ENCODE measurements at regions not wholly inside any gene's neighbourhood (a gene's known extent, or its start where the extent isn't known, plus 50 kb on each side); places are given as distances from the start of the nearest gene placed in this dataset.
A peak's percentile ranks its signal among the peaks of the same experiment; 100 is the strongest.

GRCh38 chr1:219759095-219759494 lies 146.2 kb upstream of the ZC3H11B start:
- DNase-seq = no peak
- no peak overlapping the region for H3K9ac ChIP-seq
- H3K9me3 ChIP-seq (ENCODE audit: low read depth) = no peaks in the 10 kb centered on the region
- H4K20me1 ChIP-seq (ENCODE audit: insufficient read depth) = no peaks in the 10 kb centered on the region
- no peaks in the 10 kb centered on the region for H3K36me3 ChIP-seq (ENCODE audit: low read depth)
- no peaks in the 10 kb centered on the region for H3K4me1 ChIP-seq (ENCODE audit: insufficient read depth)
- no peaks in the 10 kb centered on the region for H3F3A ChIP-seq (ENCODE audit: insufficient read depth)
- no peak overlapping the region for H3K4me2 ChIP-seq (ENCODE audit: unreplicated experiment)
- no peak overlapping the region for H2AFZ ChIP-seq
- 39% methylated on average over 1 of the region's 1 CpG; no CpG with 5 or more reads in 1 of the 2 experiments for WGBS, 2 experiments (ENCODE audit: low coverage in 1 of 2, low lambda C conversion rate in 2 of 2, missing lambda C conversion rate in 2 of 2)
- H3K27me3 ChIP-seq (replicated peaks; ENCODE audit: insufficient read depth) = no peaks in the 10 kb centered on the region
- TF ChIP-seq EZH2phosphoT487 (IDR thresholded peaks at IDR 0.05; ENCODE audit: insufficient read depth, low read depth) (no peak), EZH2 (IDR thresholded peaks at IDR 0.05; ENCODE audit: insufficient read depth, poor library complexity, severe bottlenecking) (no peak)
- H3K27ac ChIP-seq = no peak overlapping the region
- H3K9me2 ChIP-seq (ENCODE audit: insufficient read depth) = no peaks in the 10 kb centered on the region
- in situ Hi-C loops (cut with MboI) = no loop called here
- H3K4me3 ChIP-seq = no peak overlapping the region
- no peaks in the 10 kb centered on the region for H3K79me2 ChIP-seq (ENCODE audit: insufficient read depth)

- H3K4me1 ChIP-seq (ENCODE audit: insufficient read depth) = no peaks in the 10 kb centered on the region
- no peaks in the 10 kb centered on the region for H3K9me3 ChIP-seq (ENCODE audit: low read depth)
- no peak overlapping the region for H3K27ac ChIP-seq
- DNase-seq = peak; percentile 1
- H3K36me3 ChIP-seq (ENCODE audit: low read depth) = no peaks in the 10 kb centered on the region
- no peaks in the 10 kb centered on the region for H3K27me3 ChIP-seq (replicated peaks; ENCODE audit: insufficient read depth)
- no peaks in the 10 kb centered on the region for H3F3A ChIP-seq (ENCODE audit: insufficient read depth)
- in situ Hi-C loops (cut with MboI) = no loop called here
- no peak overlapping the region for H3K9ac ChIP-seq
- no peak overlapping the region for H2AFZ ChIP-seq
- H3K4me3 ChIP-seq = no peak overlapping the region
- H3K79me2 ChIP-seq (ENCODE audit: insufficient read depth) = no peaks in the 10 kb centered on the region
- no peaks in the 10 kb centered on the region for H4K20me1 ChIP-seq (ENCODE audit: insufficient read depth)
- H3K4me2 ChIP-seq (ENCODE audit: unreplicated experiment) = no peak overlapping the region
- WGBS, 2 experiments (ENCODE audit: low coverage in 1 of 2, low lambda C conversion rate in 2 of 2, missing lambda C conversion rate in 2 of 2) = 31 to 33% methylated on average over 5 of the region's 5 CpGs
- H3K9me2 ChIP-seq (ENCODE audit: insufficient read depth) = no peaks in the 10 kb centered on the region
- TF ChIP-seq EZH2phosphoT487 (IDR thresholded peaks at IDR 0.05; ENCODE audit: insufficient read depth, low read depth) (no peak), EZH2 (IDR thresholded peaks at IDR 0.05; ENCODE audit: insufficient read depth, poor library complexity, severe bottlenecking) (no peak)
Observed at GRCh38 chr1:219757890-219758289, 145.0 kb upstream of the ZC3H11B start.

- Histone ChIP-seq H3K9me2 (ENCODE audit: insufficient read depth) (no peaks in the 10 kb centered on the region), H4K20me1 (ENCODE audit: insufficient read depth) (no peaks in the 10 kb centered on the region), H3K36me3 (ENCODE audit: low read depth) (no peaks in the 10 kb centered on the region), H3K27ac (no peak overlapping the region), H3K79me2 (ENCODE audit: insufficient read depth) (no peaks in the 10 kb centered on the region), H3K27me3 (replicated peaks; ENCODE audit: insufficient read depth) (no peaks in the 10 kb centered on the region), H3K4me3 (no peak overlapping the region), H2AFZ (no peak overlapping the region), H3F3A (ENCODE audit: insufficient read depth) (no peaks in the 10 kb centered on the region), H3K9ac (no peak overlapping the region), H3K4me2 (ENCODE audit: unreplicated experiment) (no peak overlapping the region), H3K4me1 (ENCODE audit: insufficient read depth) (no peaks in the 10 kb centered on the region), H3K9me3 (ENCODE audit: low read depth) (no peaks in the 10 kb centered on the region)
- in situ Hi-C loops (cut with MboI) = no loop called here
- no peak for DNase-seq
- TF ChIP-seq EZH2phosphoT487 (IDR thresholded peaks at IDR 0.05; ENCODE audit: insufficient read depth, low read depth) (no peak), EZH2 (IDR thresholded peaks at IDR 0.05; ENCODE audit: insufficient read depth, poor library complexity, severe bottlenecking) (no peak)
- 59 to 74% methylated on average over 3 of the region's 3 CpGs for WGBS, 2 experiments (ENCODE audit: low coverage in 1 of 2, low lambda C conversion rate in 2 of 2, missing lambda C conversion rate in 2 of 2)
Observed at GRCh38 chr1:219755234-219755633, 142.3 kb upstream of the ZC3H11B start.

- Histone ChIP-seq H2AFZ (no peak overlapping the region), H3K9me3 (ENCODE audit: low read depth) (no peaks in the 10 kb centered on the region), H4K20me1 (ENCODE audit: insufficient read depth) (no peaks in the 10 kb centered on the region), H3K4me3 (no peak overlapping the region), H3F3A (ENCODE audit: insufficient read depth) (no peaks in the 10 kb centered on the region), H3K4me1 (ENCODE audit: insufficient read depth) (no peaks in the 10 kb centered on the region), H3K27me3 (replicated peaks; ENCODE audit: insufficient read depth) (no peaks in the 10 kb centered on the region), H3K9ac (no peak overlapping the region), H3K27ac (no peak overlapping the region), H3K79me2 (ENCODE audit: insufficient read depth) (no peaks in the 10 kb centered on the region), H3K36me3 (ENCODE audit: low read depth) (no peaks in the 10 kb centered on the region), H3K4me2 (ENCODE audit: unreplicated experiment) (no peak overlapping the region), H3K9me2 (ENCODE audit: insufficient read depth) (no peaks in the 10 kb centered on the region)
- DNase-seq = no peak
- in situ Hi-C loops (cut with MboI) = no loop called here
- no peak for TF ChIP-seq EZH2 (IDR thresholded peaks at IDR 0.05; ENCODE audit: insufficient read depth, poor library complexity, severe bottlenecking)
- no peak for TF ChIP-seq EZH2phosphoT487 (IDR thresholded peaks at IDR 0.05; ENCODE audit: insufficient read depth, low read depth)
- 44 to 45% methylated on average over 2 of the region's 2 CpGs for WGBS, 2 experiments (ENCODE audit: low coverage in 1 of 2, low lambda C conversion rate in 2 of 2, missing lambda C conversion rate in 2 of 2)
Observed at GRCh38 chr1:219754767-219755166, 141.9 kb upstream of the ZC3H11B start.

- no peaks in the 10 kb centered on the region for H3K27me3 ChIP-seq (replicated peaks; ENCODE audit: insufficient read depth)
- no peaks in the 10 kb centered on the region for H3K9me2 ChIP-seq (ENCODE audit: insufficient read depth)
- H3K9me3 ChIP-seq (ENCODE audit: low read depth) = no peaks in the 10 kb centered on the region
- in situ Hi-C loops (cut with MboI) = no loop called here
- H3K4me2 ChIP-seq (ENCODE audit: unreplicated experiment) = no peak overlapping the region
- H3K27ac ChIP-seq = no peak overlapping the region
- no peaks in the 10 kb centered on the region for H3K36me3 ChIP-seq (ENCODE audit: low read depth)
- 50 to 51% methylated on average over 4 of the region's 4 CpGs for WGBS, 2 experiments (ENCODE audit: low coverage in 1 of 2, low lambda C conversion rate in 2 of 2, missing lambda C conversion rate in 2 of 2)
- DNase-seq = no peak
- H3K79me2 ChIP-seq (ENCODE audit: insufficient read depth) = no peaks in the 10 kb centered on the region
- no peak overlapping the region for H3K4me3 ChIP-seq
- no peak for TF ChIP-seq EZH2 (IDR thresholded peaks at IDR 0.05; ENCODE audit: insufficient read depth, poor library complexity, severe bottlenecking)
- TF ChIP-seq EZH2phosphoT487 (IDR thresholded peaks at IDR 0.05; ENCODE audit: insufficient read depth, low read depth) = no peak
- no peak overlapping the region for H3K9ac ChIP-seq
- H2AFZ ChIP-seq = no peak overlapping the region
- H3F3A ChIP-seq (ENCODE audit: insufficient read depth) = no peaks in the 10 kb centered on the region
- no peaks in the 10 kb centered on the region for H3K4me1 ChIP-seq (ENCODE audit: insufficient read depth)
- no peaks in the 10 kb centered on the region for H4K20me1 ChIP-seq (ENCODE audit: insufficient read depth)
Observed at GRCh38 chr1:219753914-219754313, 141.0 kb upstream of the ZC3H11B start.
